Stomach (tissue), 4 donors: ENCODE measurements at regions not wholly inside any gene's neighbourhood (a gene's known extent, or its start where the extent isn't known, plus 50 kb on each side); places are given as distances from the start of the nearest gene placed in this dataset.

Experiments
- CTCF ChIP-seq, 7 experiments: fragments of 450-650 bp in 4 of 7; fragments of 200-600 bp in 3 of 7; sonication (generic) in 3 of 7; IDR thresholded peaks; one replicate each; pipeline ENCODE4 v1.5.1; 2016 to 2019; ENCODE audit warnings: antibody characterized with exemption in 7 of 7, control low read depth in 2 of 7, mild to moderate bottlenecking in 1 of 7
- POLR2A ChIP-seq, 4 donors: fragments of 450-650 bp; IDR thresholded peaks; one replicate each; pipeline ENCODE4 v1.6.1; 2016; ENCODE audit warnings: antibody characterized with exemption in 4 of 4, control low read depth in 2 of 4, mild to moderate bottlenecking in 1 of 4, moderate library complexity in 1 of 4
- POLR2AphosphoS5 ChIP-seq, 3 donors: sonication (generic); formaldehyde crosslinking; IDR thresholded peaks; one replicate each; pipeline ENCODE4 v1.6.1; 2016; ENCODE audit warnings: antibody characterized with exemption in 3 of 3

GRCh38 chr2:189258616-189259365, 79.2 kb upstream of the COL5A2 start:
- no peak for TF ChIP-seq CTCF (IDR thresholded peaks at IDR 0.05)
- TF ChIP-seq POLR2AphosphoS5 (IDR thresholded peaks at IDR 0.05): no peak
- TF ChIP-seq POLR2A (IDR thresholded peaks at IDR 0.05): no peak
